ENCODE measurements at regions not wholly inside any gene's neighbourhood (a gene's known extent, or its start where the extent isn't known, plus 50 kb on each side); places are given as distances from the start of the nearest gene placed in this dataset.
"Not testable (repeated sequence)": the region's sequence is repeated elsewhere in the genome, so short reads cannot be mapped to it uniquely, and the experiment has no call there.

DNA sequence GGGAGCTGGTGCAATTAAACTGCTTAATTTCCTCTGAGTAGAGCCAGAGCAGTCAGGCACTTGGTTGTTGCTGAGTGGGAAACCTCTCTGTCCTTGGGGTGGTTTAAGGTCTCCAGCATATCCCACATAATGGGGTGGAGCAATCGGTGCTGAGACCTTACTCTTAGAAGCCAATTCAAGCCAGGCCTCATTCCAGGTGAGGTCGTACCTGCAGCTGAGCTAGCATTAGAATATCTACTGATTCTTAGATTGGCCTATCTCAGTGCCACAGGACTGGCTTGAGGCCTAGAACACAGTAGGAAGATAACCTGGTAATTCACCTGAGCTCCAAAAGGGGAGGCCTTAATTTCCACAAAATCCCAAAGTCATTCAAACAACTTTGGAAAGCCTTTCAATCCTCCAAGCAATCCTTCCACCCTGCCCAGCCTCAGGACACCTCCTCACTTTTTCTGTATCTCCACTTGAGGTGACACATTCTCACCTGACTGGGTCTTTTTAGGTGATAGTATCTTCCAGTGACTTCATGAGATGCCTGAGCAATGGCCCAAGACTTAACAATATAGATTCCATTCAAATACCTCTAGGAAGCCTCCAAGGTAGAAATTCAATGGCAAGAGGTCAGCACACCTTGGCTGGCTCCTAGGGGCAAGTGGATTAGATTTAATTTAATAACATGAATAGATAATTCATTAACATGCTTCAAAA is 91.0 kb downstream of the FEM1C start:
- TF ChIP-seq, protein P1, sequence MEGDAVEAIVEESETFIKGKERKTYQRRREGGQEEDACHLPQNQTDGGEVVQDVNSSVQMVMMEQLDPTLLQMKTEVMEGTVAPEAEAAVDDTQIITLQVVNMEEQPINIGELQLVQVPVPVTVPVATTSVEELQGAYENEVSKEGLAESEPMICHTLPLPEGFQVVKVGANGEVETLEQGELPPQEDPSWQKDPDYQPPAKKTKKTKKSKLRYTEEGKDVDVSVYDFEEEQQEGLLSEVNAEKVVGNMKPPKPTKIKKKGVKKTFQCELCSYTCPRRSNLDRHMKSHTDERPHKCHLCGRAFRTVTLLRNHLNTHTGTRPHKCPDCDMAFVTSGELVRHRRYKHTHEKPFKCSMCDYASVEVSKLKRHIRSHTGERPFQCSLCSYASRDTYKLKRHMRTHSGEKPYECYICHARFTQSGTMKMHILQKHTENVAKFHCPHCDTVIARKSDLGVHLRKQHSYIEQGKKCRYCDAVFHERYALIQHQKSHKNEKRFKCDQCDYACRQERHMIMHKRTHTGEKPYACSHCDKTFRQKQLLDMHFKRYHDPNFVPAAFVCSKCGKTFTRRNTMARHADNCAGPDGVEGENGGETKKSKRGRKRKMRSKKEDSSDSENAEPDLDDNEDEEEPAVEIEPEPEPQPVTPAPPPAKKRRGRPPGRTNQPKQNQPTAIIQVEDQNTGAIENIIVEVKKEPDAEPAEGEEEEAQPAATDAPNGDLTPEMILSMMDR (IDR thresholded peaks at IDR 0.05; ENCODE audit: low read depth, low read length, missing control alignments) = no peak
- no peak overlapping the region for H3K4me3 ChIP-seq (ENCODE audit: low read depth, low read length)
- no peak for DNase-seq (ENCODE audit: low read depth)

DNA sequence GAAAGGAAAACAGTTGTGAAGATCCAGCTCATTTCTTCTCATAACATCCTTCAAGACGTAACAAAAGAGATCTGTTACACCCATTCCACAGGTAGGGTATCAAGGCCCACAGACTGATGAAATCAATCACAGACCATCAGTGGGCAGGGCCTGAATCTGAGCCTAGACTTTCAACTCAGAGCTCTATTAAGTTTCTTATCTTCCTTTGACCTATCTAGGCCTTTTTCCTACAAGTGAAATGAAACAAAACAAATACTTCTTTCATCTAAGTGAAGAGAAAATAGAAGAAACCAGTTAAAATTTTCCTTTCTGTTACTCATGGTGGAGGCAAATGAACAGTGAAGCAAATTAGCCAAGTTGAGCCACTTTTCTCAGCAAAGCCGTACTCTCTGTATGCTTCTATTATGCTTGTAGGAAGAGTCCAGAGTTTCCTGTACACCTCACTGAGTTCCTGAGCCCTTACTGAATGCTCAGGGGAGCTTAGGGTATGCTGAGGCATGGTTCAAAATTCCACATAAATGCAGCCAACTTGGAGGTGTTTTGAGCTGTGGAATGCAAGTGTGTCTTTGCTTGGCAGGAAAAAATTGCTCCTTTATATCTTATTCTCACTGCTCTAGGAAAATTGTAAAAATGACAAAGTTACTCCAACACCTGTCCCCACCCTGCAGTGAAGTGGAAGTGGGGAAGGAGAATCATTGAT is 91.9 kb downstream of the FEM1C start:
- TF ChIP-seq, protein P1 (IDR thresholded peaks at IDR 0.05; ENCODE audit: low read depth, low read length, missing control alignments) = no peak
- DNase-seq (ENCODE audit: low read depth) = no peak

DNA sequence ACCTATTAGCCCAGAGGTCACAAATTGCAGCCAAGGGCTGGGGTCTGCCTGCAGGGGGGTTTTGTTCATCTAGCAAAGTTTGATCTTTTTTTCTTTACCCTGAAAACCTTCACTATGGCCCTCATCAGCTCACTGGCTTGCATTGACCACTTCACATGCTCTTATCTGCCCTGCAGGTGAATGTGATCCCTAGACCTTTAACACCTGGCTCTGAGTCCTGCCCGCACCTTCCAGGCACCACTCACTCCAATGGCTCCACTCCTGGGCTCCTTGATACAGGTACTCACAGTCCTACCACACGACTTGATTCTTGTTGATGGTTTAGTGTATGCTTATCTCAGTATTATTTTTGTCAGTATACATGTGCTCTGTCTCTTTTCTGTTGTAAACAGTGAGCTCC is 92.5 kb downstream of the FEM1C start:
- TF ChIP-seq, protein P1 (IDR thresholded peaks at IDR 0.05; ENCODE audit: low read depth, low read length, missing control alignments) = no peak
- H3K4me3 ChIP-seq (ENCODE audit: low read depth, low read length) = no peak overlapping the region
- DNase-seq (ENCODE audit: low read depth) = no peak

More for the DNA sequence above, 91.9 kb downstream of the FEM1C start:
- H3K4me3 ChIP-seq (ENCODE audit: low read depth, low read length) = no peak overlapping the region

DNA sequence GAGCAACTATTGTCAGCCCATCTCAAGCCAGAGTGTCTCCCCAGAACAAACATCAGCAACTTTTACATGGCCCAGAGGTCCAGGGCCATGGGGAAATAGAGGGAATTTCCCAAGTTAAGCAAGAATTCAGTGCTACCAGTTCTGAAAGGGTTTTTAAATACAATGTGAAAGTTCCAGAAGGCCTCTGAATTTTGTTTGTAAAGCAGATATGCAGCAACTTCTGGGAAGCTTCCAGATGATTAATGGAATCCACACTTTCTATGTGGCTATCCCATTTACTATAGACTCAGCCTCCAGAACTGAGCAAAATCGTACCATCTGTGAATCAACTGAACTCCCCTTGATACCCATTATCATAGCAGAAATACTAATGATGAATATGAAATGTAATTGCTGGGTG is 93.8 kb downstream of the FEM1C start:
- H3K4me3 ChIP-seq (ENCODE audit: low read depth, low read length) = no peak overlapping the region
- TF ChIP-seq, protein P1 (IDR thresholded peaks at IDR 0.05; ENCODE audit: low read depth, low read length, missing control alignments) = no peak

DNA sequence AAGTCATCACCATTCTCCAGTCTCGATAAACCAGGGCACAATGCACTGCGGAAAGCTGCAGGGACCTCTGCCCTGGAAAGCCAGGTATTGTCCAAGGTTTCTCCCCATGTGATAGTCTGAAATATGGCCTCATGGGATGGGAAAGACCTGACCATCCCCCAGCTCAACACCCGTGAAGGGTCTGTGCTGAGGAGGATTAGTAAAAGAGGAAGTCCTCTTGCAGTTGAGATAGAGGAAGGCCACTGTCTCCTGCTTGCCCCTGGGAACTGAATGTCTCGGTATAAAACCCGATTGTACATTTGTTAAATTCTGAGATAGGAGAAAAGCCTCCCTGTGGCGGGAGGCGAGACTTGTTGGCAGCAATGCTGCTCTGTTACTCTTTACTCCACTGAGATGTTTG is 95.9 kb downstream of the FEM1C start:
- H3K4me3 ChIP-seq (ENCODE audit: low read depth, low read length); DNase-seq (ENCODE audit: low read depth): not testable (repeated sequence)

More for the DNA sequence above, 93.8 kb downstream of the FEM1C start:
- DNase-seq (ENCODE audit: low read depth) = no peak

DNA sequence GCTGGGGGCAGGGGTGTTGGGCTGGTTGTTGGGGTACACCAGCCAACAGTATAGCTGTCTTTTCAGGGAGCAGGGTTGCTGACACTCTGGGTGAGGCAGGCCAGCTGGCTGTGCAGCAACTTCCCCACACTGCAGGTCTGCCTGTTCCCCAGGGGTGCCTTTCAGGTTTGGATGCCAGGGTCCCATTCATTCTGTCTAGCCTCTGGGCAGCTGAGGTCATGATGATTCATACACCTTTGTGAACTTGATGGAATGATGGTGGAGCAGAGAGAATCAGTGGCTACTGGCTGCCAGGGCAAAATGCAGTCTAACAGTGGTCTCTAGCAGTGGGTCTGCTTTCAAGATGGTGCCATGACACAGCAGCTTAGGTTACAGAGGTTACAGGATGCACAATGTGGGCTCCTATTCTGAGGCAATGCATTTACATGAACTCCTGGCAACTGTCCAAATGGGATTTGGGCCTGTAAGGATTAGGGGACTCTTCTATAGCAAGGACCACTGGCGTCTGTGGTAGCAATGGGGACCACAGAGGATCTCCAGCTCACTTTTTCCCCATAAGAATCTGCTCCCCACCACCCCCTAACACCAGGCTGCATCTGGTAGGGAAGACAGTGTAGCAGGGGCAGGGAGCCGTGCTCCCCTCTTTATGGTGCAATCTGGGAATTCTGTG is 103.7 kb downstream of the FEM1C start:
- no peak for DNase-seq (ENCODE audit: low read depth)
- TF ChIP-seq, protein P1 (IDR thresholded peaks at IDR 0.05; ENCODE audit: low read depth, low read length, missing control alignments) = no peak
- no peak overlapping the region for H3K4me3 ChIP-seq (ENCODE audit: low read depth, low read length)

DNA sequence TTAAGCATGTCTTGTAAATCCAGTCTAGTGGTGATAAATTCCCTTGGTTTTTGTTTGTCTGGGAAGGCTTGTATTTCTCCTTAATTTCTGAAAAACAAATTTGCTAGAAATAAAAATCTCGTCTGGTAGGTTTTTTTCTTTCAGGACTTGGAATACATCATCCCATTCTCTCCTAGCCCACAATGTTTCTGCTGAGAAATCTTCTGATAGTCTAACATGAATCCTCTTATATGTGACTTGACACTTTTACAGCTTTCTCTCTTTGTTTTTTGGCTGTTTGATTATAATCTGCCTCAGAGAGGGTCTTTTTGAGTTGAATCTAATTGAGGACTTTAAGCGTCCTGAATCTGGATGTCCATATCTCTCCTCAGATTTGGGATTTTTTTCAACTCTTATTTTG is 104.9 kb downstream of the FEM1C start:
- H3K4me3 ChIP-seq (ENCODE audit: low read depth, low read length) = no peak overlapping the region
- no peak for DNase-seq (ENCODE audit: low read depth)
- TF ChIP-seq, protein P1 (IDR thresholded peaks at IDR 0.05; ENCODE audit: low read depth, low read length, missing control alignments) = no peak
